SIG-M5 treated with dmso at 0.1 percent for 504 hours (cell line): ENCODE measurements at regions not wholly inside any gene's neighbourhood (a gene's known extent, or its start where the extent isn't known, plus 50 kb on each side); places are given as distances from the start of the nearest gene placed in this dataset.
"Not testable (repeated sequence)": the region's sequence is repeated elsewhere in the genome, so short reads cannot be mapped to it uniquely, and the experiment has no call there.

Source experiments
- DNase-seq: peaks from one replicate; lab custom pipeline; 2025; ENCODE audit not compliant: unreplicated experiment; lab: John Stamatoyannopoulos, UW

DNA sequence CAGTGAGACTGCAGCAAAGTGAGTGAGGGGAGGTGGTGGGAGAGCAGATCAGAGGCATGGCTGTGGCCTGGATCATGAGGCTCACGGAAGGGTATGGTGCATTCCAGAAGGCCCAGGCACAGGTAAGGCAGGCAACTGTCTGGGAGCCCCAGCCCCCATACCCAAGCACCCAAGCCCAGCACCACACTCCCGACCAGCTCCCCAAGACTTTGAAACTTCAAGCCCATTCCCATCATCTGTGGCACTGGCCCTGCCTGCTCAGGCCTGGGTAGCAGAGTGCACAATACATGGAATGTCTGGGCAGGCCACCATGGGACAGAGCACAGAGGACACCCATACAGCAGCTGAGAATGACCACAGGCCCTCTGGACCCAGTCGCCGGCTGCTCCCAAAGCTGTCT lies 202.6 kb upstream of the ARL4C start:
- no peak for DNase-seq

DNA sequence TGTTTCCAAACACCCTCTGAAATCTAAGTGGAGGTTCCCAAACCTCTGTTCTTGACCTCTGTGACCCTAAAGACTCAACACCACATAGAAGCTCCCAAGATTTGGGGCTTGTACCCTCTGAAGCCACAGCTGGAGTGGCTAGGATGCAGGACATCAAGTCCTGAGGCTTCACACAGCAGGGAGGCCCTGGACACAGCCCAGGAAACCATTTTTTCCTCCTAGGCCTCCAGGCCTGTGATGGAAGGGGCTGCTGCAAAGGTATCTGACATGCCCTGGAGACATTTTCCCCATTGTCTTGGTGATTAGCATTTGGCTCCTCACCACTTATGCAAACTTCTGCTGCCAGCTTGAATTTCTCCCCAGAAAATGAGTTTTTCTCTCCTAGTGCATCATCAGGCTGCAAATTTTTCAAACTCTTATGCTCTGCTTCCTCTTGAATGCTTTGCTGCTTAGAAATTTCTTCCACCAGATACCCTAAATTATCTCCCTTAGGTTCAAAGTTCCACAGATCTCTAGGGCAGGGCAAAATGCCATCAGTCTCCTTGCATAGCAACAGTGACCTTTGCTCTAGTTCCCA lies 200.5 kb upstream of the ARL4C start:
- not testable (repeated sequence) for DNase-seq

DNA sequence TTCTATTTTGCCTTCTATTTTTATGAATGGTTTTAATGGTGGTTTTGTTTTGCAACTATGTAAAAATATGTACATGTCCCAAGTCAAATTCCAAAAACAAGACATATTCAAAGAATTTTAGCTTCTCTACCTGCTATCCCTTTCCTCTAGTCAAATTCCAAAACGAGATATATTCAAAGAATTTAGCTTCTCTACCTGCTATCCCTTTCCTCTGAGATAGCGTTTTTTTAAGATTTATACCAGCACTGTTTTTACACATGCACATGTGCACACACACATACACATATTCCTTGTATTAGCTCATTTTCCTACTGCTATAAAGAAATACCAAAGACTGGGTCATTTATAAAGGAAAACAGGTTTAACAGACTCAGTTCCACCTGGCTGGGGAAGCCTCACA lies 199.1 kb upstream of the ARL4C start:
- DNase-seq = no peak

DNA sequence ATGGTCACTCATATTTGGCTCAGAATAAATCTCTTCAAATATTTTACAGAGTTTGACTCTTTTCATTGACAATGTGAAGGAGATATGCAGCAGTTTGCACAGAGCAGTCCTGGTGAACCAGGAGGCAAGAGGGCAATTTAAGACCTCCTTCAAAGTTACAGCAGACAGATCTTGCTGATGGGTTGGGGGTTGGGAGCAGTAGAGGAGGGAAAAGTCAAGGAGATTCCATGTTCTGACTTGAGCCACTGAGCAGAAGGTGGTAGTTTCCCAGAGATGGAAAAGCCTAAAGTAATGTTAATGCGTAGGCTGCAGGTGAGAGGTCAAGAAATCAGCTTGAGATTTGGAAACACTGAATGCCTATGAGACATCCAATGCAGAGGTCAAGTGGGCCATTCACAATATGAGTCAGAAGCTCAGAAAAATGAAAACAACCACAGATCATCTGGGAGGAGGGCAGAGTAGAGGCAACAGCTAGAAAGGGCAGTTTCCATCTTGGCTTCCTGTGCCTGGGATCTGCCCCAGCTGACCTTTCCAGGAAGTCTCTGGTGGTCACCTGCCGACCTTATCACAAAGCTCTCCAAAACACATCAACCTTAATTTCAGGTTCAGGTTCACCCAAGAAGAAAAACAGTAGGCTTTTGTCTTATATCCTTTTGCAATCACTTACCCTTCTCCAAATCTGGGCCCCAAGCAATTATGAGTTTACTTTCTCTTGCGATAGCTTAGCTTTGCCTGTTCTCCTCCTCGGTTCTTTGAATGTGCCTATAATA lies 197.5 kb upstream of the ARL4C start:
- DNase-seq = no peak

DNA sequence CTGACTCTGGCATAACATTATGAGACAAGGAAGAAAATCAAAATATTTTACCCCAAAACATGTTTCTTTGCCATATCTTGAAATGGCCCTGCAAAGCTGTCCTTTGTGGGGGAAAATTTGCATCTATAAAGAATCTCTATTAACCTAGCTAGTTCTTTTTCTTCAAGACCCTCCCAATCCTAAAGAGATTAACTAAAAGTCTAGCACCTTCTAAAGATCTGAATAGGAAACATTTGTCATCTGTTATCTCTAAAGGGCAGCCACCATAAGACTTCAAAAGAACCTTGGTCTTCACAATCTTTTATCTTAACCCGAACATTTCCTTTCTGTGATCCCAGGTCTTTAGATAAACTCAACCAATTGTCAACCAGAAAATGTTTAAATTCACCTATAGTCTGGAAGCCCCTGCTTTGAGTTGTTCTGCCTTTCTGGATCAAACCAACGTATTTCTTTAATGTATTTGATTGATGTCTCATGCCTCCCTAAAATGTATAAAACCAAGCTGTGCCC lies 196.9 kb upstream of the ARL4C start:
- DNase-seq = not testable (repeated sequence)

DNA sequence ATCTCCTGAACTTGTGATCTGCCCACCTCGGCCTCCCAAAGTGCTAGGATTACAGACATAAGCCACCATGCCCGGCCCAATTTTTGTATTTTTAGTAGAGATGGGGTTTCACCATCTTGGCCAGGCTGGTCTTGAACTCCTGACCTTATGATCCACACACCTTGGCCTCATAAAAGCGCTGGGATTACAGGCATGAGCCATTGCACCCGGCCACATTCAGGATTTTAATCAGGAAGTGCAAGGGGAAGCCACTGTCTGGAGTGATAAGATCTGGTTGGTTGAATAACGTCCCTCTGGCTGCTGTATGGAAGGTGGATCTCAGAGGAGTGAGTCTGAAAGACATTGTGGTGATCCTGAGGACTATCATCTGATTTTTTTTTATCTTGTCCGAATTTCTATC lies 196.3 kb upstream of the ARL4C start:
- DNase-seq = not testable (repeated sequence)

DNA sequence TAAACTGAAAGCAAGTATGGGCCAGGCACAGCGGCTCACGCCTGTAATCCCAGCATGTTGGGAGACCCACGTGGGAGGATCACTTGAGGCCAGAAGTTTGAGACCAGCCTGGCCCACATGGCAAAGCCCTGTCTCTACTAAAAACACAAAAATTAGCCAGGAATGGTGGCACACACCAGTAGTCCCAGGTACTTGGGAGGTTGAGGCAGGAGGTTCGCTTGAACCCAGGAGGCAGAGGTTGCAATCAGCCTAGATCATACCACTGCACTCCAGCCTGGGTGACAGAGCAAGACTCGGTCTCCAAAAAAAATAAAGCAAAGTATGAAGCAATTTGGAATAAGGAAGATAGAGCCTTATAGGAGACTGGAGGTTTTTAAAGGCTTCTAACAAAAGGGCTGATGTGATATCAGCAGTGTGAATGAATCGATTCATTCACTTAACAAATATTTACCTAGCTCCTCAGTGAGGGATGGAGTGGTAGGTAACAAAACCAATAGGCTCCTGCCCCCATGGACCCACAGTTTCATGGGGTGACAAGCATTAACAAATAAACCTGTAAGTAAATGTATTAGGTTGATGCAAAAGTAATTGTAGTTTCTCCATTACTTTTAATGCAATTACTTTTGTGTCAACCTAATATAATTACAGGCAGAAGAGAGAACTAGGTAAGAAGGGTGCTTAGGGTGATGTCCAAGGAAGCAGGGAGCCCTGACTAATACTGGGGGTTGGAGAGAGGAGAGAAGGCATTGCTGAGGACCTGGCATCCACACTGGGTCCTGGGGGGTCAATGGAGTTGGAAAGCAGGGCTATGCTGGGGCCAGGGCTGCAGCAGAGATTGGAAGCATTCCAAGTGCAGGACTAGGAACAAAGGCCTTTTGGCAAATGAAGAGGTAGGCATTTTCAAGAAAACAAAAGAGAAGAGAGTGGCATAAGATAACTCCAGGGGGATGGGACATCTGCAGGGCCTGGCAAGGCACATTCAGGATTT lies 195.4 kb upstream of the ARL4C start:
- no peak for DNase-seq

DNA sequence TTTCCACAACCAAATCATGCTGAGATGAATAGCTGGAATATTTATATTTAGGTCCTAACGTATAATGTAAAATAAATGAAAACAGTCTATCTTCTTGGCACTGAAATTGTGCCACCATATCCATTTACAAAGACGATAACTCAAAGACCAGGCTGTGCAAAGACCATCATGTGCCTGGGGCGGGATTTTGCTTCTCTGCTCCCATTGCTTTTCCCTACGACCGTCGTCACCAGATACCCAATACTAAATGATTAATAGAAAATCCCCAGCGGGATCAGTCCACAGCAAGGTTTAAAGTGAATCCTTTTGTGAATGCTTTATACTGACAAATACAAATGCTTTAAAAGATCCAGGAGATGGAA lies 194.3 kb upstream of the ARL4C start:
- no peak for DNase-seq

DNA sequence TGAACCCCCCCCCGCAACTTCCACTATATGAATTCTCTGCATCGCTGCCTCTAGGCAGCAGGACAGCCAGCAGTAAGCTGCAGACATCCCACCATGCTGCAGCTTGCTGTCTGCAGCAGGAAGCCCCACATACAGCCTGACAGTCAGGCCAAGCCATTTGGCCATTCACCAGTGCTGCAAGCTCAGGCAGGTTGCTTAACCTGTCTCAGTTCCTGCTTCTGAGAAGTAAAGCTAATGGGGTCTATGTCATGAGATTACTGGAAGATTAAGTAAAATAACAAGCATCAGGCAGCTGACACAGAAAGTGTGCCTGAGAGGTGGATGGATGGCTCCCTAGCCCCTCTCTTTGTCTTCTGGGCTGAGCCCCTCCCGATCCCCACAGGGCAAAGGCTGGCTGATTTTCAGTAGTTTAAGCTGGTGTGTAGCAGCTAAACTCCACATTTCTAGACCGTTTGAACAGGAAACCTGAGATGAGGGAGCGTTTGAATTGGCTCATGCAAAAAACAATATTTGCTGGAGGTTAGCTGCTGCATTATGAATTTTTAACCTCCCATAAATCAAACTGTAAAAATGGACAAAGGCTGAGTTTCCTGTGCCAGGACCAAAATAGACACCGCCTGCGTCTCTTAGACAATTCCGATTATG lies 193.8 kb upstream of the ARL4C start:
- DNase-seq = no peak

DNA sequence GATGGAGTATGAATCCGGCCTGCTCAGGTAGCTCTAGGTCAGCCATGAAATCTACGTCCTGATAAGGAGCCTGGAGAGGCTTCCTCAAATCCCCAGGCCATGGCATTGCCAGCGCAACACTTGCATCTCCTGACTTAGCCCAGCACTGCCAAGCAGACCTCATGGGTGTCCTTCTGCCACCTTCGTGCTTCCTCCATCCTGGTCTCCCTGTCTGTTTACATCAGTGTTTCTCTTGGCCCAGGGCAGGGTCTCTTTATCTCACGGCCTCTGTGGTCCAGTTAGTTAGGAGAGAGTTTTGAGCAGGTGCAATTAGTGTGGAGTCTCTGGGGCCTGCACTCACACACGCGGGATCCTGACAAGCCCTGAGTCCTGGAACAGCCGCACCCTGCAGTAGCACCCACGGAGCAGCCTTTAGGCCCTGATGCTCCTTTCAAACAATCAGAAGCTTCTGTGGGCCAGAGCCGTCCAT lies 193.1 kb upstream of the ARL4C start:
- DNase-seq = no peak

DNA sequence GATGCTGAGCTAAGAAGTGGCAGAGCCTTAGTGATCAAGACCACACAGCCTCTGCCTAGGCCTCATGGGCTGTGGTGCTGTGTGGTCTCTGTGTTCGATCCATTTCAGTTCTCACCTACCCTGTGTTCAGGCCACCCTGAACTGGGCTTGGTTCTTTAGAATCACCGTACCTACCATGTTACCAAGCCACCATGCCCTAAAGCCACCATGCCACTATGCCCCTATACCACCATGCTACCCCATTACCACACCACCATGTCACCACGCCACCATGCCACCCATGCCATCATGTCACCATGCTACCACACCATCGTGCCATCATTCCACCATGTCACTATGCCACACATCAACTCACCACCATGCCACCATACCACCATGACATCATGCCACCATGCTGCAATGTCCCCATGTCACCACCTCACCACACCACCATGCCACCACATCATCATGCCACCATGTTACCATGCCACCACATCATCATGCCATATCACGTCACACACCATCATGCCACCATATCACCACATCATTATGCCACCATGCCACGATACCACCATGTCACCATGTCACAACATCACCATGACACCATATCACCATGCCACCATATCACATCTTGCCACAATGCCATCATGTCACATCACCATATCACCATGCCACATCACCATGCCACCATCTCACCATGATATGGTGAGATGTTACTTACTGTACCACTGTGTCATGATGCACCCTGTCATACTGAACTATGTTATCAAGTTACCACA lies 191.0 kb upstream of the ARL4C start:
- DNase-seq = no peak

DNA sequence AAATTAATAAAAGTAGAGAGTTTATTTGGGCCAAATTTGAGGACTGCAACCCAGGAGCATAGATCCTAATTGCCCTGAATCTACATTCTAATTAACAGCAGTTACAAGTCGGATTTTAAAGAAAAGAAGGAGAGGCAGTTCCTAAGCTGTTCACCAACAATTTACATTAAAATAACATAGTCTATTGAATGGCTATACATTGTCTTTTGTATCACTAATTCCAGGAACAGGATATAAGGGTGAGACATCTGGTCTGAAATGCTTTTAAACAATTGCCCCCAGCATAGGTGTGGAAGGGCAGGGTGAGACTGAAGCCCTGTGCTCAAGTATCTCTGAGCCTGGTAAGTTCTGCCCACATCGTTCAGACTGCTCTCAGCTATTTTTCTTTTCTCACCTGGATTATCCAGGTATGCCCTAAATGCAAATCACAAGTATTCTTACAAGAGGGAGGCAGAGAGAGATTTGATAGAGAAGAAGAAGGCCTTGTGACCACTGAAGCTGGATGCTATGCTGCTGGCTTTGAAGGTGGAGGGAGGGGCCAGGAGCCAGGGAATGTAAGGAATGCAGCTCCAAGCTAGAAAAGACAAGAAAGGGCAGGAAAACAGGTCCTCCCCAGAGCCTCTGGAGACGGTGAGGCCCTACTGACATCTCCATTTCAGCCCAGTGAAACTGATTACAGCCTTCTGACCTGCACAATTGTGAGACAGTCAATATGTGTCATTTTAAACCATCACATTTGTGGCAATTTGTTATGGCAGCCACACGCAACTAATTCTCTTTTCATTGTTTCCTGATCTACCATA lies 189.4 kb upstream of the ARL4C start:
- no peak for DNase-seq

DNA sequence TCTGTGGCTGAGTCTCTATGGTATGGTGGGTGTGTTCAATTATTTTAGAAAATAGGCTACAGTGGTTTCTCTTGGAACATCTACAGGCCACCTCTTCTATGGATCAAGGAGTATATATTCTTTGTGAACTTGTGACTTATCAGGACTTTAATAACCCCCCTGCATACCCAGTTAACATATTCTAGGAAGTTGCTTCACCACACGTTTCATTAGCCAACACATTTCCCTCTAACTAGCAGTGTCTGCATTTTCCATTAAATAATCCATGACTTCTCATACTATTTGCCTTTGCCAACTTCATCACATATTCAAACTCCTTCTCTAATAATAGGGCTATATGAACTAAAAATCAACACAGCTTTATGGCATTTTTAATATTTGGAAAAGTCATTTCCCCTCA lies 187.6 kb upstream of the ARL4C start:
- no peak for DNase-seq

DNA sequence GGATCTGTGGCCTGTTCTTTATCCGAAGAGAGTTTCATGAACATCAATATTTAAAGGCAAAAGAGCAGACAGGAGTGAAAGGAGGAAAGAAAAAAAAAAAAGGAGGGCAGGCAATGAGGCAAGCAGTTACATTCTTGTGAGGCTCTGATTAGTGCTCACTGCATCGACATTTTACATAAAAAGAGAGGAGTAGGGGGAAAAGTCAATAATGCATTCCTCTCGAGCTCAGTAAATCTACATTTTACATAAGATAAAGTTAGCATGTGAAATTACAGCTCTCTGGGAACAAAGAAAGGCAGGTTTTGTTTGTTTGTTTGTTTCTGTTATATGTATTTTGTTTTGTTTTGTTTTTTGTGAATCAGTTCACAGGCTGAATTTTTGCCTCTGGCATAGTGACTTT lies 187.1 kb upstream of the ARL4C start:
- no peak for DNase-seq

DNA sequence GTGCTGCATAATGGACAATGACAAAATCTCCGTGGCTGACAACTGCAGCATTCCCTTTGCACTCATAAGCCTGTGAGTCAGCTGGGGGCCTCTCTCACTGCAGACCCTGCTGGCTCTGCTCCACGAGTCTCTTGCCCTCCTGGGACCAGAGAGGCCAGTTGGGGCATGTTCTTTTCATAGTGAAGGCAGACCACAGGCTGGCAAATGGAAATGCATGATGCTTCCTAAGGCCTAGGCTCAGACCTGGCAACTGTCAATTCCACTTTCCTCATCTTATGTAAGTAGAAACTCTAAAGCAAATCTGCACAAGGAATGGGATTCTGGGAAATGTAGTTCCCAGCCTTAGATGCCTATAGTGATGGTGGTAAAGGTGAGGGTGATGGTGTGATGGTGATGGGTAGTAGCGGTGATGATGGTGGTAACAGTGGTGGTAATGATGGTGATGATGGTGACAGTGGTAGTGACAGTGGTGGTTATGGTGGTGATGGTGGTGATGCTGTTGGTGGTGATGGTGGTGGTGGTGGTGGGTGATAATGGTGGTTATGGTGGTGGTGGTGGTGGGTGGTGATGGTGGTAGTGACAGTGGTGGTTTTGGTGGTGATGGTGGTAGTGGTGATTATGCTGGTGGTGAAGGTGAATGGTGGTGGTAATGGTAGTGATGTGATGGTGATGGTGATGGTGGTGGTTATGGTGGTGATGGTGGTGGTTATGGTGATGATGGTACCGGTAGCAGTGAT lies 185.8 kb upstream of the ARL4C start:
- no peak for DNase-seq

DNA sequence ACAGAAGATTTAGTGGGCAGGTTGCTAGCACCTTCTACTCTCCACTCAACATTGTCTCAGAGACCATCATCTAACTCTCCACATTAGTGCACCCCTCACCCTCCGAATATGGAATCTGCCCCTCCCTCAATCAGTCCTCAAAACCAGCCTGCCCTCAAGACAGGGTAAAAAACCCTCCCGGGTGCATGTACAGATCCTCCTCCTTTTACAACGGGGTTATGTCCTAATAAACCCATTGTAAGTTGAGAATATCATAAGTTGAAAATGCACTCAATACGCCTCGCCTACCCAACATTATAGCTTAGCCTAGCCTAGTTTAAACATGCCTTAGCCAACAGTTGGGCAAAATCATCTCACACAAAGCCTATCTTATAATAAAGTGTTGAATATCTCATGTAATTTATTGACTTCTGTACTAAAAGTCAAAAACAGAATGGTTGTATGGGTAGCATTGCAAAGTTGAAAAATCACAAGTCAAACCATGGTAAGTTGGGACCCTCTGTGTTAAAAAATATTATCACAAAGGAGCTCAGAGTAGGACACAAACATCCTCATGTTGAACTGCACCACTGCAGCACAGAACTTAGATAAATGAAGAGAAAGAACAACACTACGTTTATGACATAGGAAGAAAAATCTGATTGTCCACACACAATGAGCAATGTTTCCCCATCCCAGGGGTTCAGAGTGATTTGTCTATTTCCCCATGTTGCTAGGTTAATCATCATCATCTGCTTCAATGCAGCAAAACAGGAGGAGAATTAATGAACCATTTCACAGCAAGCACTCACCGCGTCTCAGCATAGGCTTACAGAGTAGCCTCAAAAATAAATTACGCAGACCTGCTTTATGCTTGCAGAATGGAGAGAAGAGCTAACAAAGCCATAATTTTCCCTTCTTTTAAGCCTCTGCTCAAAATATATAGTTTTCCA lies 184.1 kb upstream of the ARL4C start:
- no peak for DNase-seq

DNA sequence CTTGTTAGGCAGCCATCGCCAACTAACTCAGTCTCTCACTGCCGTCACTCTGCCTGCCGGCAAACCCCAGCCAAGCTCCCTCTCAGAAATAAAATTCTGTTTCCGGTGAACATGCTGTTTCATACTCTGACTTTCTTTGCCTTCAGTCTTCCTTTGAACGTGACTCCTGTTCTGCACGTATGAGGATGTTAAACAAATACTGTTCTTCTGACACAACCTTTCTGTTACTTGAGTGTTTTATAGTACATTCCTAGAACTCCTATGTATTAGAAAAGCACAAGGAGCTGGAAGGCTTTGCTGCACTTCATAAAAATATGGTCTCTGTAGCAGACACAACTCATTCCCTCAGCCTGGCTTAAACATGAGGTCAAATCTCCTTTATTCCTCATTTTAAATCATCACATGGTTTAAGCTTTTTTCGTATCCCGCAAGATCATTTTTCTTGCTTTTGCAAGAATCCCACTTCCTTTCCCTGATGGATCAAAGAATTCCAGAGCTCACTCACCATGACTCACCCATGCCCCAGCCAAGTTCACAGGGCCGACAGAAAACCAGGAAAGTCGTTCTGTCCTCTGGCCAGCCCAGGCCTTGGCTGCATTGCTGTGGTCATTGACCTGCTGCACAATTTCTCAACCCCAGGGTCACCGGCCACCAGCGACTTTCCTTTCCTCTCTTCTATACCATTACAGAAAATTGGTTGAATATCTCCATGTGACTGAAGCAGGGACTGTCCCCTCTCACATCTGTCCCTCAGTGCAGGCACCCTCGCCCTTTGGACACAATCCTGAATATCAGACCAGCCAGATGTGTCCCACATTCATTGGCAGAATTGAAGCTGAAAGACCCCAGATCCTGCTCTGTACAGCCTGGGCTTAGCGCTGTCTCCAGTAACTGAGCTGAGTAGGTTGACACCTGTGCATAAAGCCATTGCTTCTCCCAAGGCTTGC lies 183.1 kb upstream of the ARL4C start:
- DNase-seq = no peak
